HEK293 (cell line): ENCODE measurements at regions not wholly inside any gene's neighbourhood (a gene's known extent, or its start where the extent isn't known, plus 50 kb on each side); places are given as distances from the start of the nearest gene placed in this dataset.

Experiments
- CTCF ChIP-seq: fragments of 450-650 bp; formaldehyde crosslinking; IDR thresholded peaks from 2 replicates; pipeline ENCODE4 v1.5.1; 2016; ENCODE audit warnings: missing biosample characterization, missing genetic modification characterization
- ZBTB26 ChIP-seq: fragments of 450-650 bp; formaldehyde crosslinking; optimal IDR thresholded peaks from 2 replicates; pipeline ENCODE3; 2016; ENCODE audit warnings: missing biosample characterization, mild to moderate bottlenecking, missing genetic modification characterization
- ZBTB49 ChIP-seq: fragments of 450-650 bp; formaldehyde crosslinking; IDR thresholded peaks from 2 replicates; pipeline ENCODE4 v1.5.1; 2016; ENCODE audit warnings: missing biosample characterization, missing genetic modification characterization, low read depth
- ZNF645 ChIP-seq: fragments of 450-650 bp; formaldehyde crosslinking; IDR thresholded peaks from 2 replicates; pipeline ENCODE4; 2016; ENCODE audit warnings: missing biosample characterization, missing genetic modification characterization

GRCh38 chr6:6436366-6436765 is 115.9 kb upstream of the F13A1 start:
- TF ChIP-seq CTCF (tag by site-specific recombination): no peak
- no peak for TF ChIP-seq ZBTB26
- TF ChIP-seq ZBTB49: no peak
- no peak for TF ChIP-seq ZNF645 (tag by site-specific recombination)
